ENCODE measurements at regions not wholly inside any gene's neighbourhood (a gene's known extent, or its start where the extent isn't known, plus 50 kb on each side); places are given as distances from the start of the nearest gene placed in this dataset.

- DNase-seq = no peak
Observed at GRCh38 chr1:5711956-5712645, 280.1 kb downstream of the NPHP4 start.

DNA sequence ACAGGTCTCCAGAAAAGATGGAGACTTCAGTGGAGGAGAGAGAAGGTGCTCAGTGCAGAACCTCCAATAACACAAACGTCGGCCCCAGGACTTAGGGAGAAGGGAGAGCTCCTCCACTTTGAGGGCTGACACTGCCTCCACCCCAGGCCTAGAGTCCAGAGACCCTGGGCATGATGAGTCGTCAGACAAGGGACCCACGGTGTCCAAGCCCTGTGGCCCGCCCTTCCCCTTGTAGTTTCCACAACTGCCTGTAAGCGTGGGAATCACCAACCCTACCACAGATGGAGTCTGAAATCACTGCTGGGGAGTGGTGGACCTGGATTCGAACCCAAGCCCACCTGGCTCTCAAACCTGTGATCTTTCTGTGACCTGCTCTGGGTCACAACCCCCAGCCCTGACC lies 281.1 kb downstream of the NPHP4 start:
- DNase-seq = no peak

- no peak for DNase-seq
Observed at GRCh38 chr1:5709976-5710375, 282.2 kb downstream of the NPHP4 start.

GRCh38 chr1:5709461-5709975 lies 282.7 kb downstream of the NPHP4 start:
- DNase-seq = no peak

GRCh38 chr1:5708346-5709245 lies 283.6 kb downstream of the NPHP4 start:
- no peak for DNase-seq

GRCh38 chr1:5707566-5708345 lies 284.5 kb downstream of the NPHP4 start:
- no peak for DNase-seq

GRCh38 chr1:5706239-5706638 lies 286.0 kb downstream of the NPHP4 start:
- no peak for DNase-seq

DNA sequence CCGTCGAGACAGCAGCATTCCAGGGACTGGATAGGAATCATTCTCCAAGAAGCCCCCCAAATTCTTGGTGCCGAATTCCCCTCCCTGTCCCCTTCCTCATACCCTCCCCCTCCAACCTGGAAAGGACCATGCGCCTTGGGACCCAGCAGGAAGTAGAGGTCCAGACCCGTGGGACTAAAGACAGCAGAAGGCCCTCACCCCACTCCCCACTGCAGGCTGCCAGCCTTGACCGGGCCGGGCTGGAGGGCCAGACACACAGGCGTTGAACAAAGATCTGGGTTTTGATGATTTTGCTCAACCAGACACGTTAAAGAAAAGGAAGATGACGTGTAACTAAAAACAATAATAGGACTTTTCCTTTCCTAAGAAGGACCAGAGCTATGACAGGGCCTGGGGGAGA lies 286.5 kb downstream of the NPHP4 start:
- DNase-seq = no peak

GRCh38 chr1:5704561-5705514 lies 287.4 kb downstream of the NPHP4 start:
- no peak for DNase-seq

- DNase-seq = no peak
Observed at GRCh38 chr1:5701642-5702041, 290.6 kb downstream of the NPHP4 start.

DNA sequence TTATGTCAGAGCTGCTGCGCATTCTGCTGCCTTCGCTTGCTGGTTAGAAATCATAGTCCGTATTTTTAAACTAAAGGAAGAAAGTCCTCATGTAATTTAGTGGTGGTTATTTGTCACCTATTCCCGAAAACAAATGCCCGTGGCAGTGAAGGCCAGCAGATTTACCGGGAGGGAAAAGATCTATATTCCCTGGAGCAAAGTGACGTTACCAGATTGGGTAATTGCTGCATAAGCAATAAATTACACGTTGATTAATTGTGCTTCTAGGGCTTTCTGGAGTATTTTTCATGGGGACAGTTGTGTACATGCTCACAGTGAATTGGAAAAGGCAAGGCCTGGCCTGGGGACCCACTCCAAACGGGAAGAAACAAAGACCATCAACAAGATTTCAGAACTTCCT lies 298.7 kb downstream of the NPHP4 start:
- no peak for DNase-seq

DNA sequence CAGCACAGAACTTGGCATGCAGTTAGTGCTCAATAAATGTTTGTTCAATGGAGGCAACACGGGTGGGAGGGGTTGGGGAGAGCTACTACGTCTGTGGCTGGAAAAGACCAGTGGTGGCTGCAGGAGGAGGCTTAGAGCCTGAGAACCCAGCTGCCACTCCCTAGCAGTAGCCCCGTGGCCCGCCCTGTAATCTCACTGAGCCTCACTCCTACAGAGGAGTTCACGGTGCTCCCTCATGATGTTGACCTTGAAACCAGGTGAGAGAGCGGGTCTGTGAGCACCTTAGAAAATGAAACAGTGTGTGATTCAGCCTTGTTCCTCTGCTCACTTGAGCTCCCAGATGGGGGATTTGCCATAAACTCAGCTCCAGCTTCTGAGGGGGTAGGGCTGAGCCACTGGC lies 299.6 kb downstream of the NPHP4 start:
- no peak for DNase-seq

- no peak for DNase-seq
Observed at GRCh38 chr1:5691795-5692509, 300.3 kb downstream of the NPHP4 start.

GRCh38 chr1:5690898-5691297 lies 301.3 kb downstream of the NPHP4 start:
- no peak for DNase-seq

DNA sequence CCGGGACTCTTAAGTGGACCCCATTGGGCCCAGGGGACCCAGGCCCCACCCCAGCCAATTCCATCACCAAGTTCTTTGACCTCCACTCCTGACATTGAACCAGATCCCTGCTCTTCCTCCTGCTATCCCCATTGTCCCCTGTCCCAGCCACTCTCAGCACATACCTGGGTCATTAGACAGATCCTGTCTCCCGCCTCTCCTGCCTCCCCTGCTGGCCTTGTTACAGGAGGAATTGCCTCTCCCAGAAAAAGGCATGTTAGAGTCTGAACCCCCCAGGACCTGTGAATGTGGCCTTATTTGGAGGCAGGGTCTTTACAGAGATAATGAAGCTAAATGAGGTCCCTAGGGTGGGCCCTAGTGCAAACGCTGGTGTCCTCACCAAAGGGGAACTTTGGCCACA lies 301.9 kb downstream of the NPHP4 start:
- no peak for DNase-seq

GRCh38 chr1:5688081-5689077 lies 303.8 kb downstream of the NPHP4 start:
- no peak for DNase-seq

- no peak for DNase-seq
Observed at GRCh38 chr1:5686925-5687706, 305.1 kb downstream of the NPHP4 start.

GRCh38 chr1:5686195-5686594 lies 306.0 kb downstream of the NPHP4 start:
- no peak for DNase-seq

- DNase-seq = no peak
Observed at GRCh38 chr1:5685446-5686040, 306.7 kb downstream of the NPHP4 start.

All from fibroblast of skin of scalp (primary cell).